Stomach (tissue), 4 donors: ENCODE measurements at regions not wholly inside any gene's neighbourhood (a gene's known extent, or its start where the extent isn't known, plus 50 kb on each side); places are given as distances from the start of the nearest gene placed in this dataset.

Source experiments
- CTCF ChIP-seq, 7 experiments: fragments of 450-650 bp in 4 of 7; fragments of 200-600 bp in 3 of 7; sonication (generic) in 3 of 7; IDR thresholded peaks; one replicate each; pipeline ENCODE4 v1.5.1; 2016 to 2019; ENCODE audit warnings: antibody characterized with exemption in 7 of 7, control low read depth in 2 of 7, mild to moderate bottlenecking in 1 of 7
- EP300 ChIP-seq: sonication (generic); formaldehyde crosslinking; IDR thresholded peaks from one replicate; pipeline ENCODE4 v1.6.1; 2017; ENCODE audit warnings: antibody characterized with exemption
- POLR2A ChIP-seq, 4 donors: fragments of 450-650 bp; IDR thresholded peaks; one replicate each; pipeline ENCODE4 v1.6.1; 2016; ENCODE audit warnings: antibody characterized with exemption in 4 of 4, control low read depth in 2 of 4, mild to moderate bottlenecking in 1 of 4, moderate library complexity in 1 of 4
- POLR2AphosphoS5 ChIP-seq, 3 donors: sonication (generic); formaldehyde crosslinking; IDR thresholded peaks; one replicate each; pipeline ENCODE4 v1.6.1; 2016; ENCODE audit warnings: antibody characterized with exemption in 3 of 3

- no peak for TF ChIP-seq CTCF (IDR thresholded peaks at IDR 0.05)
- TF ChIP-seq POLR2A (IDR thresholded peaks at IDR 0.05): no peak
- TF ChIP-seq POLR2AphosphoS5 (IDR thresholded peaks at IDR 0.05): peak in 1 of 3 donors; percentile 62
- TF ChIP-seq EP300: no peak
Observed at GRCh38 chrX:40167850-40168479, 70.2 kb upstream of the BCOR start.
